DMS153 treated with DMSO at 0.1 percent for 48 hours (cell line): ENCODE measurements at regions not wholly inside any gene's neighbourhood (a gene's known extent, or its start where the extent isn't known, plus 50 kb on each side); places are given as distances from the start of the nearest gene placed in this dataset.
"Not testable (repeated sequence)": the region's sequence is repeated elsewhere in the genome, so short reads cannot be mapped to it uniquely, and the experiment has no call there.

Experiments used
- DNase-seq: peaks from one replicate; lab custom pipeline; 2025; ENCODE audit not compliant: unreplicated experiment; lab: John Stamatoyannopoulos, UW

GRCh38 chr5:159780246-159780645 is 136.0 kb upstream of the ADRA1B start:
- DNase-seq: no peak

DNA sequence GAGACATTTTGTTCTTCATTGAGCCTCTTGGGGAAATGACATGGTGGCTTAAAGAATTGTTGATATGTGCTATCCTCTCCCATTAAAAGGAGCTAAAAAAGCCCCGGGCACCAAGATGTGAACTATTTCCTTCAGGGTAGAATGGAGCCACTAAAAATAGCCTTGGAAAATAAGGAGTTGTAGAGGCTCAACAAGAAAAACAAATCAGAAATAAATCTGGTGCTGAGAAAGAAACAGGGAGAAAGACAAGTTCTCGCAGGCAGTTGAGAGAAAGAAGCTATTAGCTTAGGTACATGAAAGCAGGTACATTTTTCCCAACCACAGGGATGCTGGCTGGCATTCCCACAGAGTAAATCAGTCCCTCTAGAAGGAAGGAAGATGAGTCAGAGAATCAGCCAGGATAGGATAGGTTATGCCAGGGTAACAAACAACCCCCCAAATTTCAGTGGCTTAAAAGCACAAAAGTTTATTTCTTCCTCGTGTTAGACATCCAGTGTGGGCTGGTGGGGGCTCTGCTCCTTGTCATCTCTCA is 134.6 kb upstream of the ADRA1B start:
- no peak for DNase-seq

DNA sequence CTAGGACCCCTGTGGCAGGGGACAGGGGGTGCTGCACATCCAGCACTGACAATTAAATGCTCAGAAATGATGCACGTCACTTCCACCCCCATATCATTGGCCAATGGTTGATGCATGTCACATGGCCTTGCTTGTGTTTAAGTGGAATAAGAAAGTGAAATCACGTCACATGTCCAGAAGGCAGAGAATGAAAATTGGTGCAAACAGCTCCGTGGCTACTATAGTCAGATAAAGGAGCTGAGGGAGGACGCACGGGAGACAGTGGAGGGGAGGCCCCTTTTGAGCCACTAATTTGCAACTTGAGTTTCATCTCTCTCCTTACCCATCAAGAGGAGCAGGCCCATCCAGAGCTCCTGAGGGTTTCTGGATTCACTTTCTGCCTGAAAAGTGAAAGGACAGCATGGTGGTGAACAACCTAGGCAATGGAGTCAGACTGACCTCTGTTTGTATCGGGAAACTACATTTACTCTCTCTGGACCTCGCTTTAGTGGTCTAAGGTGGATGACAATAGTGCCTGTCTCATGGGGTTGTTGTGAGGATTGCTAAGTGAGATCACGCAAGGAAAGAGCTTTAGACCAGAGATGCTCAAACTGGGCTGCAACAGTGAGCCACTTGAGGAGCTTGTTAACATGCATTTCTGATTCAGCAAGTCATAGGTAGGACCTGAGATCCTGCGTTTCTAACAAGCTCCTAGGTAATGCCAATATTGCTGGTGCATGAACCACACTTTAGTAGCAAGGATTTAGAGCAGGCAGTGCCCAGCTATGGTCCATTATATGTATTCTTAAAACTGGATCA is 133.9 kb upstream of the ADRA1B start:
- no peak for DNase-seq

DNA sequence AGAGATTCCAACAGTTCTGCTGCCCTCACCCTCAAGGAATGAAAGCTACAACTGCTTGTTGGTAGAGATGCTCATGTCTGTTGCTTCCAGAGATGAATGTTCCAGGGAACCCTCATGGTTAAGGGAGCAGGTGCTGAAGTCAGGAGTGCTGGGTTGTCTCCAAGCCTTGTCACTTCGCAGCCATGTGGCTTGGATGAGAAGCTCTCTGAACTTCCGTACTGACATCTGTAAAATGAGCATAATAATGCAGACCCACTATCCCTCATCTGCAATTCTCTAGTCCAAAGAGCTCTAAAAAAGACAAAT is 133.3 kb upstream of the ADRA1B start:
- DNase-seq: no peak

DNA sequence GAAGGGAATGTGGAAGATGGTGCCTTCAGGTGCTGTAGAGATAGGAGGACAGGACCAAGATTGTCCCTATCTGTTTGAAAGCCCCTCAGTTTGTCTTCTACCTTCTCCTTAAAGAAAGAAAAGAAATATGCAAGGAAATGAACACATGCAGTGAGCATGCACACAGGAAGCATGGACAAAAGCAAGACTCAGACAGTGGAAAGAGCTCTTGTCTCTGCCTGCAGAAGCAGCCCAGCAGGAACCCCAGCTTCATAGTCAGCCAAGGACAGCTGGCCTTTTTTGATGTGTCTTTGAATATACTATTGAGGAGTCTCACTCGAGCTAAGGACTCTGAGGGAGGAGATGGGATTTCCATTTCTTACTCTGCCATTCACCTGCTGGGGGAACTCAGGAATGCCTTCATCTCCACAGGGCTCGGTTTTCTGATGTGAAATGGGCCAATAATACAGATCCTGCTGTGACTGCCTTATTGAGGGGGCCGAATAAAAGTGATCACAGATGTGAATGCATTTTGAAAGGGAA is 132.5 kb upstream of the ADRA1B start:
- DNase-seq: no peak

DNA sequence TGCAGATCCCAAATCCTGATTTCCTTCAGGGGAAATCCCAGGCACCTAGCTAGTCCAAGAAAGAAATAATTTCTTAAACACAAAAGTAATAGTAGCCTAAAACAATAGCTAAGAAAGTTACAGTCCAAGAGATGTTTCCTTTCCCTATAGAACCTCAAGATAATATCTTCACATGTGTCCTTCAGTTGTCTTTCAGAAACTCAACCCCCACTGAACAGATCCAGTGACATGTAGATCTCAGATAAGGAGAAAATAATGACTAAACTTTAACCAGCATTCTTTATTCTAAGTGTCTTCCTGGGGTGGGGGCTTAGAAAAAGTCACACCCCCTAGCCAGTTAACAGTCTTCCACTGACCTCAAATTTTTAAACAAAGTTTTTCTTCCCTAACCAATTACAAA is 131.3 kb upstream of the ADRA1B start:
- no peak for DNase-seq

DNA sequence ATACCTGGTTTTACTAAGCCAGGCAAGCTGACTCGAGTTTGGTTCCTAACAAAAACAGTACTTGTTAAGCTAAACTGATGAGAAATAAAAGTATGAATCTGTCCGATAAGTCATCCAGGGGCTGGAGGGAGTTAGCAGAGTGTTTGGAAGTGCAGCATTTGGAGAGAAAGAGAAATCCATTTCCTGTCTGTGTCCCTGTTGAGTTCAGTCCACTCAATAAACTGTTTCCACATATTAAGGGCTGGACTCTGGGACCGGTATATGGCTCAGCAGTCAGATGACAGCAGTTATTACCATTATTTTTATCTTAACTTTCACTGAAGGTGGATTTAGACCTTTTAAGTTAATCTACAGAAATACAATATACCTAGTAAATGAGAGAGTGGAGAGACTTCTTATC is 130.6 kb upstream of the ADRA1B start:
- no peak for DNase-seq

DNA sequence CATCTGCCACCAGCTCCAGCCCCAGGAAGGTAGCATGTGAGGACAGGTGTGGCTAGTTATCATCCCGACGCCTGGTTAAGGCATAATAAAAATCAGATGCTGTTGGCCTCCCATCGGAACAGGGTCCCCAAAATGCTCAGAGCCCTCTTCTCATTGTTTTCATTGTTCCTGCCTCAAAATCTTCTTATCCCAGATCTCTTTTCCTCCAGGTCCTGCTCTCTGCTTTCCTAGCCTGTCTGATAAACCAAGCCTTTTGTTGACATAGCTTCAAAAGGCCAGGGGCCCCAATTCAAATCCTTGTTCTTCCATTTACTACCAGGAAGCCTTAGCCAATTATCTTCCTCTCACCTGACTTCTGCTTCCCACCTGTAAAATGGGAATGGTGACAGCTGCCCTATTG is 130.1 kb upstream of the ADRA1B start:
- DNase-seq: no peak

DNA sequence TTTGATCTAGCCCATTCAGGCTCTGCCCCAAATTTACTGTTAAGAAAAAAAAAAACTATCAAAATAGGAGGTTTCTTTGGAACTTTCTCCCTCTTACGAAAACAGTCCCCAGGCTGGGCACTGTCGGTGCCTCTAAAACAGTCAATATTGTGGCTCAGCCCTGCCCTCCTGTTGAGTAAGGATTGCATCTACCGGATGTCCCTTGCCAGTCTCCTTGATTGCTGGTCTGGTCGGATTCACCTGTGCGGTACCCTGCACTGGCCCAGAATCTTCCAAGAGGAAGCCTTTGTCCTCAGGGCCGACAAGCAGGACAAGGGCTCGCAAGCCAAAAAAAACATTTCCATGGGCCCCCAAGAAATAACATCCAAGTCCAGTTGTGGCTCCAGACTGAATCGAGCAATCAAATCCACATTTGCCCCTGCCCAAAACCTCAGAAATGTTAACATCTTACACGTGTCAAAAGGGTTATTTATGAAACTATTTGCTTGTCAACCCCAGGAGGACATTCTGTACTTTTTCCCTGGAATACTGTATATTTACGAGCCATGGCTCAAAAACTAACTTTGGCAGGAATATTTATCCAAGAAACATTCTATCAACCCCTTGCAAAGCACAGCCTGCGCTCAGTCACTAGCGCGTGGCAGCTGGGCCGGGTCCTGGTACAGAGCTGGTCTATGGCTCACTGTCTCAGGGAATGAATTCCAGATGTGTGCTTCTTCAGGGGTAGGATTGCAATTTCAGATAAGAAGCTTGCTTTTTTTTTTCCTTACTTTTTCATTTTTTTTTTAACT is 129.2 kb upstream of the ADRA1B start:
- DNase-seq: no peak

GRCh38 chr5:159787837-159788236 is 128.4 kb upstream of the ADRA1B start:
- DNase-seq: no peak

DNA sequence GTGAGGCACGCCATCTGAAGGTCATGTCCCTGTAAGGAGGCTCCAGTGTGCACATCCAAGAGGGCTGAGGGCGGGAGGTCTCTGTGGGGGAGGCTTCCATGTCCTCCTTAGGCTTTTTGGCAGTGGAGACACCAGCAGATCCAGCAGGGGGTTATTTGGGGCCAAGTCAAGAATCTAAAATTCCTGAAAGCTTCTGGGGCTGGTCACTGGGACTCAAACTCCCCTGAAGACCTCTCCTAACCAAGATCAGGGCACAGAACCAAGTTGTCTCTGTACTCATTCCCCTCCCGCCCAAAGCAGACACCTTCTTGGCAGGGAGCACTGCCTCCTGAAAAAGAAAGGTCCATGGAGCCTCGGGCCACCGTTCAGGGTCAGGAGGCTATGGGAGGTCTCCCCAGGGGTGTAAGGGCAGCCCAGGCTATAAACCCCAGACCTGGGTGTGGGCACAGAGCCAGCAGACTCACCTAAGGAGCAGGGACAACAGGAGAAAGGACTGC is 127.4 kb upstream of the ADRA1B start:
- no peak for DNase-seq

DNA sequence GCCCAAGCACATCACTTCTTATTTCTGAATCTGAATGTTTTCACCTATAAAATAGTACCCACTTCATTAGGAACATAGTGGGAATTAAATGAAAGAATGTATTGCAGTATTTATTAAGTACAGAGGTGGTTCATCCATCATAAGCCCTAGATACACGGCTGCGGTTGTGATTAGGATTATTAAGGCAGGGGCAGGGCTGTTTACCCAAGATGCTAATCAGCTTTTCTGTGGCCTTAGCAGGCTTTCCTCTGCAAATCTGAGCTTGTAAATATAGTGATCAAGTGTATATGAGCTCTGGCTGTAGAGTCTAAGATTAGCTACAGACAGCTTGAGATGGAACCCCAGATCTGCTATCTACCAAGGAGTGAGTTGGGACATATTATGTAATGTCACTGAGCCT is 124.1 kb upstream of the ADRA1B start:
- no peak for DNase-seq

DNA sequence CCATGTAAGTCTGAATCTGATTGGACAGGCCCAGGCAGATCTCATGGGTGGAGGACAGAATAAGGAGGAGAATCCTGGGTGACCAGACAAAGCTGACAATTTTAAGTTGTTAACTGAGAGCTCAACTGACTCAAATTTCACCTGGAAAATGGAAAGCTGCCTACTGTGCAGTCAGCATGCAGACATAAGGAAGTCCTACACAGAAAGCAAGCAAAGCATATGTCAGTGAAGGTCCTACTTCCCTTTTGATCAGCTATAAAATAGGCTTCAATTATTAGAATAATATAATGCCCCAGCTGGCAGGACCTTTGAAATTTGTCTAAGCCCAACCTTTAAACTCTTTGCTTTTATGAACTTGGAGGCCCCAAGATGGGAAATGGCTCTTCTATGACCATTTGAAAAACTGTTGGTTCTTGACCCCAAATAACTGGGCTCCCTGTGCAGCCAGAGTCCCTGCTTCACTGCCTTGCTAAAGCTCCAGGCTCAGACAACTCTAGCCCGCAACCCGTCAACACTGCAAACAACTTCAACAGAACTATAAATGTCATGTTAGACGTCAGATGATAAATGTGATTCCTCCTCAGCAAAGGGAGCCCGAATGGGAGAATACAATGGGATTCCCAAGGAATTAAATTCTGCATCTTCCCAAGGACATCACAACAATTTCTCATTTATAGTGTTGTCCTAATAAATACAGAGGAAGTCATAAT is 118.9 kb upstream of the ADRA1B start:
- DNase-seq: no peak

- no peak for DNase-seq
Observed at GRCh38 chr5:159799701-159800100, 116.6 kb upstream of the ADRA1B start.

DNA sequence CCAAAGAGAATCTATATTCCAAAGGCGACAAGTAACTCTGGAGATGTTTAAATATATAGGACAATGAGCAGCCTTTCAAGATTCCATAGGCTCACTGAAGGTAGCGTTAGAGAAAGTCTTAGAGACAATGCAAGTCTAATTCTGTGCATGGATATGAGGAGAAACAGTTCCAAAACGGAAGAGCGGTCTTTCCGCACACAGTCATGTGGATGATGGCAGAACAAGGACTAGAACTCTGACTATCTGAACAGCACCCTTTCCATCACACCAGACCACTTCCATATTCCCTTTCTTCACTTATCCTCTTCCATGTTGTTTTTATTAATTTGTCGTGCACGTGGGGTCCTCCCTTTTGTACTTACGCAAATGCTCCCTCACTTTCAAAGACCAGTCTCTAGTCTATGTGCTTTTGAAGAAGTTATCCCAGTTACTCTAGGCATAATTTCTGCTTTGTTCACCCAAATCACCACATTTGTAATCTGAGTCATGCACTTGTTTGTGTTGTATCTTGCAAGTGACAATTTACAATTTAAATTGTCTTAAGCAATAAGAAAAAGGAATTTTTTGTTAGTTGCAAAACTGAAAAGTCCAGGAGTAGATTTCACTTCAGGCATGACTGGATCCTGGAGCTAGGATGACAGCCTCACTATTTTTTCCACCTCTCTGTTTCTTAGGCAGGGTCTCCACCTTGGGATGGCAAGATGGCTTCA is 116.0 kb upstream of the ADRA1B start:
- DNase-seq: no peak

GRCh38 chr5:159801303-159801702 is 115.0 kb upstream of the ADRA1B start:
- no peak for DNase-seq

DNA sequence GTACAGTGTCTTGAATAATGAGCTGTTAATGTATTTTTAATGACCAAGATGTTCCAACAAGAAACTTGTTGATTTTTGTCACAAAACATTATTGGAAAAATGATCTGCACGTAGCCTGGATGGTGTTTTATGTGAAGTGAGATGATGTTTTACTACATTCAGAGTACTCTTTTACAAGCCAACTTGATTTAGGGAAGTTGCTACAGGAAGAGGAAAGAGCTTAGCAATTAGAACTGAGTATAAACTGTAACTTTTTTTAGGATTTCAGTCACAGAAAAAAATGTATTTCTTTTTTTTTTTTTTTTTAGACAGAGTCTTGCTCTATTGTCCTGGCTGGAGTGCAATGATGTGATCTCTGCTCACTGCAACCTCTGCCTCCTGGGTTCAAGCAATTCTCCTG is 113.6 kb upstream of the ADRA1B start:
- DNase-seq: no peak

DNA sequence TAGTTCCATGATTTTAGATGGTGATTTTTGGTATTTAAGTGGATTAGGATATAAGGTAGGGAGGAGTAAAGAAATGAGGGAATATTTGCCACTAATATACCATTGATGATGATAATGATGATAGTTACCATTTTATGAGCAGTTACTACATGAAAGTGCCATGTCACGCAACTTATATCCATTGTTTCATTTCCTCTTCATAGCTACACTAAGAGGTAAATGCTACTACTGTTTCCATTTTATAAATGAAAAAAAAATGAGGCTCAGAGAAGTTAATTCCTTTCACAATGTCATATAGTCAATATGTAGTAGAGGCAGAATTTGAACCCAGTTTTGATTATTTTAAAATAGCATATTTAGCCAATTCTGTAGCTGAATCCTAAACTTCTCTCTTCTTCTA is 112.2 kb upstream of the ADRA1B start:
- no peak for DNase-seq

- DNase-seq: no peak
Observed at GRCh38 chr5:159805021-159805420, 111.3 kb upstream of the ADRA1B start.

DNA sequence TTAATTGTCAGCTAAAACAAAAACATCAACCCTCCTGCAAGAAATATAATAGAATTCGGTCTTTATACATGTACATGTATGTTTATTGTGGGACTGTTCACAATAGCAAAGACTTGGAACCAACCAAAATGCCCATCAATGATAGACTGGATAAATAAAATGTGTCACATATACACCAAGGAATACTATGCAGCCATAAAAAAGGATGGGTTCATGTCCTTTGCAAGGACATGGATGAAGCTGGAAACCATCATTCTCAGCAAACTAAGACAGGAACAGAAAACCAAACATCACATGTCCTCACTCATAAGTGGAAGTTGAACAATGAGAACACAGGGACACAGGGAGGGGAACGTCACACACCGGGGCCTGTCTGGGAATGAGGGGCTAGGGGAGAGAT is 109.1 kb upstream of the ADRA1B start:
- DNase-seq: not testable (repeated sequence)

DNA sequence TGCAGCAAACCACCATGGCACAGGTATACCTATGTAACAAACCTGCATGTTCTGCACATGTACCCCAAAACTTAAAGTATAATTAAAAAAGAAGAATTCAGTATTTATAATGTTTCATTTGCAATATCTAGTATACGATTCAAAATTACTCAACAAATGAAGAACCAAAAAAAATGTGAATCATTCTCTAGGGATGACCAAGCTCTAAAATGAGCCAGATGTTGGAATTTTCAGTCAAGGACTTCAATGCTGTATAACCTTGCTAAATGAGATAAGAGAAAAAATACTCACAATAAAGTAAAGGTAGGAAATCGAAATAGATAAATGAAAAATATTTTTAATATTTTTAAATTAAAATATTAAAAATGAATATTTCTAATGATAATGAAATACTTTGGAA is 108.7 kb upstream of the ADRA1B start:
- no peak for DNase-seq
